GM19043 (cell line): ENCODE measurements at regions not wholly inside any gene's neighbourhood (a gene's known extent, or its start where the extent isn't known, plus 50 kb on each side); places are given as distances from the start of the nearest gene placed in this dataset.
"Not testable (repeated sequence)": the region's sequence is repeated elsewhere in the genome, so short reads cannot be mapped to it uniquely, and the experiment has no call there.

Source experiments
- ATAC-seq: cut with Tn5 transposase; IDR thresholded peaks from one replicate; pipeline ENCODE4 v1.9.1; 2021; ENCODE audit warnings: low read depth; ENCODE audit not compliant: unreplicated experiment

- ATAC-seq: no peak
Observed at GRCh38 chr9:82052081-82052480, 63.5 kb downstream of the SPATA31D1 start.

GRCh38 chr9:82054264-82055015, 65.9 kb downstream of the SPATA31D1 start:
- no peak for ATAC-seq

- ATAC-seq: no peak
Observed at GRCh38 chr9:82057805-82058204, 69.2 kb downstream of the SPATA31D1 start.

- ATAC-seq: not testable (repeated sequence)
Observed at GRCh38 chr9:82061801-82062200, 73.2 kb downstream of the SPATA31D1 start.

GRCh38 chr9:82062245-82062644, 73.7 kb downstream of the SPATA31D1 start:
- ATAC-seq: no peak

GRCh38 chr9:82073551-82074543, 85.3 kb downstream of the SPATA31D1 start:
- no peak for ATAC-seq

GRCh38 chr9:82080265-82080664, 91.7 kb downstream of the SPATA31D1 start:
- ATAC-seq: no peak

- no peak for ATAC-seq
Observed at GRCh38 chr9:82081496-82081895, 92.9 kb downstream of the SPATA31D1 start.

- no peak for ATAC-seq
Observed at GRCh38 chr9:82082563-82082962, 94.0 kb downstream of the SPATA31D1 start.

- no peak for ATAC-seq
Observed at GRCh38 chr9:82088591-82088990, 100.0 kb downstream of the SPATA31D1 start.

- ATAC-seq: no peak
Observed at GRCh38 chr9:82090046-82090445, 101.5 kb downstream of the SPATA31D1 start.

- ATAC-seq: no peak
Observed at GRCh38 chr9:82091100-82091499, 102.5 kb downstream of the SPATA31D1 start.

GRCh38 chr9:82091610-82092009, 103.0 kb downstream of the SPATA31D1 start:
- ATAC-seq: no peak

- no peak for ATAC-seq
Observed at GRCh38 chr9:82101475-82101874, 112.9 kb downstream of the SPATA31D1 start.

GRCh38 chr9:82104252-82104651, 115.7 kb downstream of the SPATA31D1 start:
- no peak for ATAC-seq

GRCh38 chr9:82105729-82106128, 117.2 kb downstream of the SPATA31D1 start:
- ATAC-seq: no peak

- no peak for ATAC-seq
Observed at GRCh38 chr9:82106536-82106935, 118.0 kb downstream of the SPATA31D1 start.

GRCh38 chr9:82108474-82108873, 119.9 kb downstream of the SPATA31D1 start:
- ATAC-seq: no peak

- ATAC-seq: no peak
Observed at GRCh38 chr9:82108941-82109340, 120.4 kb downstream of the SPATA31D1 start.

- ATAC-seq: no peak
Observed at GRCh38 chr9:82109626-82110025, 121.1 kb downstream of the SPATA31D1 start.

- no peak for ATAC-seq
Observed at GRCh38 chr9:82110881-82111280, 122.3 kb downstream of the SPATA31D1 start.
